ENCODE measurements at regions not wholly inside any gene's neighbourhood (a gene's known extent, or its start where the extent isn't known, plus 50 kb on each side); places are given as distances from the start of the nearest gene placed in this dataset.
"Not testable (repeated sequence)": the region's sequence is repeated elsewhere in the genome, so short reads cannot be mapped to it uniquely, and the experiment has no call there.

DNA sequence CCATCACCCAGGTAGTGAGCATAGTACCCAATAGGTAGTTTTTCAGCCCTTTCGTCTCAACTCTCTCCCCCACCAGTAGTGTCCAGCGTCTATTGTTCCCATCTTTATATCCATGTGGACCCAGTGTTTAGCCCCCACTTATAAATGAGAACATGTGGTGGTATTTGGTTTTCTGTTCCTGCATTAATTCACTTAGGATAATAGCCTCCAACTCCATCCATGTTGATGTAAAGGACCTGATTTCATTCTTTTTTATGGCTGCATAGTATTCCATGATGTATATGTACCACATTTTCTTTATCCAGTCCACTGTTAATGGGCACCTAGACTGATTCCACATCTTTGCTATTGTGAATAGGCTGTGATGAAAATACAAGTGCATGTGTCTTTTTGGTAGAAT is 51.3 kb downstream of the NACA2 start:
- CTCF ChIA-PET, POLR2A ChIA-PET: not testable (repeated sequence)

DNA sequence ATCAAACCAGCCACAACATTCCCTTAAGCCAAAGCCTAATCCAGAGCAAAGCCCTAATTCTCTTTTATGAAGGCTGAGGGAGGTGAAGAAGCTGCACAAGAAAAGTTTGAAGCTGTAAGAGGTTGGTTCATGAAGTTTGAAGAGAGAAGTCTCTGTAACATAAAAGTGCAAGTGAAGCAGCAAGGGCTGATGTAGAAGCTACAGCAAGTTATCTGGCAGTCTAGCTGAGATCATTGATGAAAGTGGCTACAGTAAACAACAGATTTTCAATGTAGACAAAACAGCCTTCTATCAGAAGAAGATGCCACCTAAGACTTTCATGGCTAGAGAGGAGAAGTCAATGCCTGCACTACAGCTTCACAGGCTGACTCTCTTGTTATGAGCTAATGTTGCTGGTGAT is 52.5 kb downstream of the NACA2 start:
- POLR2A ChIA-PET, result no interaction called here
- CTCF ChIA-PET, result no interaction called here

DNA sequence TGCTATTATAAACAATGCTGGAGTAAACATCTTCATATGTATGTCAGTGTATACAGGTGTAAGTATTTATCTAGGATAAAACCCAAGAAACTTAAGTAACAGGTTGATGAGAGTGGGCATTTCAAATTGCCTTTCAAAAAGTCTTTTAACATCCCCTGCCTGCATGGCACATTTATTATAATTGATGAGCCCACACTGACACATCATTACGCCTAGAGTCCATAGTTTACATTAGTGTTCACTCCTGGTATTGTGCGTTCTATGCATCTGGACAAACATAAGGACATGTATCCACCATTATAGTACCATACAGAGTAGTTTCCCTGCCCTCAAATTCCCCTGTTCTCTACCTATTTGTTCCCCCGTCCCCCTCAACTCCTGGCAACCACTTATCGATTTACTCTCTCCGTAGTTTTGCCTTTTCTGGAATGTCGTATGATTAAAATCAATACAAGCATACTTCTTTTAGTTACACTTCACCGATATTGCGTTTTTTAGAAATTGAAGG is 53.7 kb downstream of the NACA2 start:
- ChIA-PET CTCF (no interaction called here), POLR2A (no interaction called here)

DNA sequence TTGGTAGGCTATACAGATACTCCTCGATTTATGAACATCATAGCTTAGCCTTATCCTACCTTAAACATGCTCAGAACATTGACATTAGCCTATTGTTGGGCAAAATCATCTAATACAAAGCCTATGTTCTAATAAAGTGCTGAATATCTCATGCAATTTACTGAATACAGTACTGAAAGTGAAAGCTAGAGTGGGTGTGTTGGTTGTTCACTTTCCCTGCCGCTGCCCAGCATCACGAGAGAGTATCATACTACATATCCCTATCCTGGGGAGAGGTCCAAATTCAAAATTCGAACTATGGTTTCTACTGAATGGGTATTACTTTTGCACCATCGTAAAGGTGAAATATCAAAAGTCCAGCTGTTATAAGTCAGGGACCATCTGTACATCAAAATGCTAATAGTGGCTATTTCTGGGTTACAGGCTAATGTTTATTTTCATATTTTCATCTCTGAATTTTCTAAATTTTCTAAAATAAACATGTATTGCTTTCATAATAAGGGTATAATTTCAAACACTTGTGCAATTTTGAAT is 54.5 kb downstream of the NACA2 start:
- ChIA-PET CTCF (no interaction called here), POLR2A (interaction anchor here (0.7 kb wide), 1 partner anchor 89 kb away, joined by 5 read pairs; no protein-coding TSS in a partner anchor)

Measured in activated CD8-positive, alpha-beta memory T cell treated with anti-CD3 and anti-CD28 coated beads for 36 hours (primary cell).